ENCODE measurements at regions not wholly inside any gene's neighbourhood (a gene's known extent, or its start where the extent isn't known, plus 50 kb on each side); places are given as distances from the start of the nearest gene placed in this dataset.

DNA sequence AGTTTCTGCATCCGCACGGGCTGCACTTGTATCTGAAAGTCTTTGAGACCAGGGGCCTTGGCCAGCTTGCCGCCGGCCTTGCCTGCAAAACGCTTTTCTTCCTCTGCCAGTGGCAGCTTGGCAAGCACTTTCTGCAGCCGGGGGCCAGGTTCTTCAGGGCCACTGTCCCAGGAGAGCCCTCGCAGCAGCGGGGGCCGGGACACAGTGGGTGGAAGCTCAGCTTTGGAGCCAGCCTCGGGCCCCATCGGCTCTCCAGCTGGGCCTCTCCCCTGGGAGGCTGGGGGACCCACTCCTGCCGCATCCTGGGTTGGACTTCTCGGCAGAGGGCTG, 57.5 kb upstream of the LYVE1 start:
- no peak overlapping the region for H3K4me3 ChIP-seq (ENCODE audit: control extremely low read depth in 1 of 5, extremely low read depth in 1 of 5, insufficient read depth in 1 of 5, low read depth in 2 of 5, low read length in 4 of 5)
- no peaks in the 10 kb centered on the region for H4K20me1 ChIP-seq (ENCODE audit: control insufficient read depth, insufficient read depth, low read length, poor library complexity, severe bottlenecking)
- H3K4me2 ChIP-seq (replicated peaks; ENCODE audit: low read depth, low read length, poor library complexity, severe bottlenecking) = no peak overlapping the region
- peaks cover 0 to 11% (median 0%) of the 10 kb centered on the region in 3 donors for H3K9me3 ChIP-seq (ENCODE audit: control extremely low read depth in 1 of 3, control insufficient read depth in 2 of 3, insufficient read depth in 1 of 3, low read length in 2 of 3)
- ATAC-seq (ENCODE audit: low read depth) = no peak
- H3K79me2 ChIP-seq (ENCODE audit: control insufficient read depth, insufficient read depth, low read length) = no peaks in the 10 kb centered on the region
- 92% methylated on average over 13 of the region's 13 CpGs for WGBS (ENCODE audit: insufficient coverage)
- no peak overlapping the region for H2AFZ ChIP-seq (ENCODE audit: insufficient read depth, low read depth, low read length, poor library complexity, severe bottlenecking)
- DNase-seq = no peak
- no peak for TF ChIP-seq CTCF (IDR thresholded peaks at IDR 0.05)
- no peak for TF ChIP-seq EZH2 (IDR thresholded peaks at IDR 0.05; ENCODE audit: borderline replicate concordance, insufficient read depth, low read depth, low read length, poor library complexity, severe bottlenecking)
- Mint-ChIP-seq H3K9me3 (ENCODE audit: insufficient read depth) (no peaks in the 10 kb centered on the region), H3K4me3 (no peak overlapping the region), H3K4me1 (peaks cover 84% of the 10 kb centered on the region), H3K27me3 (no peaks in the 10 kb centered on the region), H3K27ac (peak overlapping the region; percentile 98)
- no peaks in the 10 kb centered on the region for H3K36me3 ChIP-seq (replicated peaks in 1 of 2; ENCODE audit: control extremely low read depth in 1 of 2, control insufficient read depth in 1 of 2, extremely low read depth in 1 of 2, insufficient read depth in 2 of 2, low read length in 1 of 2)
- H3K4me1 ChIP-seq (ENCODE audit: control insufficient read depth in 2 of 2, insufficient read depth in 2 of 2, low read length in 2 of 2) = peaks cover 55 to 77% of the 10 kb centered on the region in 2 donors
- CTCF ChIA-PET = interaction anchor here (0.9 to 8.6 kb wide), 7 partner anchors 12 to 109 kb away, joined by 3 to 42 read pairs (median 4); partner anchors contain the start of gene RNF141
- POLR2A ChIA-PET = interaction anchor here (1.3 kb wide), 1 partner anchor 14 kb away, joined by 3 read pairs; no protein-coding TSS in a partner anchor
- intact Hi-C loops (cut with micrococcal nuclease) = loop anchor here (2.0 kb wide), 1 partner anchor 15 kb away; no protein-coding TSS in a partner anchor
- peak overlapping the region in 1 of 2 donors; percentile 79 for H3K27ac ChIP-seq (ENCODE audit: low read length in 2 of 2)
- no peaks in the 10 kb centered on the region for H3K27me3 ChIP-seq (replicated peaks in 1 of 4; ENCODE audit: control extremely low read depth in 1 of 4, control insufficient read depth in 3 of 4, insufficient read depth in 4 of 4, low read length in 3 of 4)
- no peak overlapping the region for H3K9ac ChIP-seq (ENCODE audit: low read length)

- Mint-ChIP-seq H3K4me1 (peaks cover 84% of the 10 kb centered on the region), H3K9me3 (ENCODE audit: insufficient read depth) (no peaks in the 10 kb centered on the region), H3K27me3 (no peaks in the 10 kb centered on the region), H3K27ac (peak overlapping the region; percentile 98), H3K4me3 (no peak overlapping the region)
- Histone ChIP-seq H3K27ac (ENCODE audit: low read length in 2 of 2) (peak overlapping the region; percentile 79 to 88), H4K20me1 (ENCODE audit: control insufficient read depth, insufficient read depth, low read length, poor library complexity, severe bottlenecking) (no peaks in the 10 kb centered on the region), H3K79me2 (ENCODE audit: control insufficient read depth, insufficient read depth, low read length) (no peaks in the 10 kb centered on the region), H3K4me2 (replicated peaks; ENCODE audit: low read depth, low read length, poor library complexity, severe bottlenecking) (no peak overlapping the region), H3K36me3 (replicated peaks in 1 of 2; ENCODE audit: control extremely low read depth in 1 of 2, control insufficient read depth in 1 of 2, extremely low read depth in 1 of 2, insufficient read depth in 2 of 2, low read length in 1 of 2) (no peaks in the 10 kb centered on the region), H3K9ac (ENCODE audit: low read length) (no peak overlapping the region), H3K9me3 (ENCODE audit: control extremely low read depth in 1 of 3, control insufficient read depth in 2 of 3, insufficient read depth in 1 of 3, low read length in 2 of 3) (peaks cover 0 to 11% (median 0%) of the 10 kb centered on the region in 3 donors), H3K4me1 (ENCODE audit: control insufficient read depth in 2 of 2, insufficient read depth in 2 of 2, low read length in 2 of 2) (peaks cover 55 to 75% of the 10 kb centered on the region in 2 donors), H2AFZ (ENCODE audit: insufficient read depth, low read depth, low read length, poor library complexity, severe bottlenecking) (no peak overlapping the region), H3K4me3 (ENCODE audit: control extremely low read depth in 1 of 5, extremely low read depth in 1 of 5, insufficient read depth in 1 of 5, low read depth in 2 of 5, low read length in 4 of 5) (no peak overlapping the region), H3K27me3 (replicated peaks in 1 of 4; ENCODE audit: control extremely low read depth in 1 of 4, control insufficient read depth in 3 of 4, insufficient read depth in 4 of 4, low read length in 3 of 4) (no peaks in the 10 kb centered on the region)
- TF ChIP-seq CTCF (IDR thresholded peaks at IDR 0.05) (no peak), EZH2 (IDR thresholded peaks at IDR 0.05; ENCODE audit: borderline replicate concordance, insufficient read depth, low read depth, low read length, poor library complexity, severe bottlenecking) (no peak)
- DNase-seq (no peak), ATAC-seq (ENCODE audit: low read depth) (no peak)
- ChIA-PET CTCF (interaction anchor here (1.1 to 8.6 kb wide), 7 partner anchors 13 to 110 kb away, joined by 3 to 42 read pairs (median 4); partner anchors contain the start of gene RNF141), POLR2A (interaction anchor here (1.3 to 1.4 kb wide), 2 partner anchors 14 to 107 kb away, joined by 3 read pairs; no protein-coding TSS in a partner anchor)
- 92% methylated on average over 6 of the region's 6 CpGs for WGBS (ENCODE audit: insufficient coverage)
- intact Hi-C loops (cut with micrococcal nuclease) = loop anchor here (2.0 kb wide), 1 partner anchor 15 kb away; no protein-coding TSS in a partner anchor
Observed at GRCh38 chr11:10625281-10625981, 57.0 kb upstream of the LYVE1 start.

Data from B cell (primary cell).